GM13977 (cell line): ENCODE measurements at regions not wholly inside any gene's neighbourhood (a gene's known extent, or its start where the extent isn't known, plus 50 kb on each side); places are given as distances from the start of the nearest gene placed in this dataset.
"Not testable (repeated sequence)": the region's sequence is repeated elsewhere in the genome, so short reads cannot be mapped to it uniquely, and the experiment has no call there.

Experiments
- DNase-seq: peaks from one replicate; pipeline ENCODE4 v3.0.0; 2012; ENCODE audit warnings: low spot score
- in situ Hi-C: fragments of 300-500 bp; cut with MboI; formaldehyde crosslinking; loops from one replicate; pipeline ENCODE4 v1.12.0; 2022; ENCODE audit warnings: low sequenced_read_pairs, low pct_unique_long_range_greater_than_20kb, mixed read lengths, inconsistent platforms; ENCODE audit not compliant: unreplicated experiment
- TF ChIP-seq, protein P1 (sequence below): IDR thresholded peaks from 2 replicates; pipeline ENCODE4 v1.5.1; 2012; ENCODE audit warnings: mild to moderate bottlenecking, control low read depth; ENCODE audit not compliant: insufficient read depth; ENCODE audit errors: extremely low read depth, missing control alignments

- DNase-seq, result no peak
- in situ Hi-C loops, result no loop called here
- TF ChIP-seq, protein P1, sequence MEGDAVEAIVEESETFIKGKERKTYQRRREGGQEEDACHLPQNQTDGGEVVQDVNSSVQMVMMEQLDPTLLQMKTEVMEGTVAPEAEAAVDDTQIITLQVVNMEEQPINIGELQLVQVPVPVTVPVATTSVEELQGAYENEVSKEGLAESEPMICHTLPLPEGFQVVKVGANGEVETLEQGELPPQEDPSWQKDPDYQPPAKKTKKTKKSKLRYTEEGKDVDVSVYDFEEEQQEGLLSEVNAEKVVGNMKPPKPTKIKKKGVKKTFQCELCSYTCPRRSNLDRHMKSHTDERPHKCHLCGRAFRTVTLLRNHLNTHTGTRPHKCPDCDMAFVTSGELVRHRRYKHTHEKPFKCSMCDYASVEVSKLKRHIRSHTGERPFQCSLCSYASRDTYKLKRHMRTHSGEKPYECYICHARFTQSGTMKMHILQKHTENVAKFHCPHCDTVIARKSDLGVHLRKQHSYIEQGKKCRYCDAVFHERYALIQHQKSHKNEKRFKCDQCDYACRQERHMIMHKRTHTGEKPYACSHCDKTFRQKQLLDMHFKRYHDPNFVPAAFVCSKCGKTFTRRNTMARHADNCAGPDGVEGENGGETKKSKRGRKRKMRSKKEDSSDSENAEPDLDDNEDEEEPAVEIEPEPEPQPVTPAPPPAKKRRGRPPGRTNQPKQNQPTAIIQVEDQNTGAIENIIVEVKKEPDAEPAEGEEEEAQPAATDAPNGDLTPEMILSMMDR, result no peak
These were observed 349.9 kb downstream of the SOX9 start for GRCh38 chr17:72470734-72471133.

- TF ChIP-seq, protein P1, result no peak
- in situ Hi-C loops, result no loop called here
- no peak for DNase-seq
These were observed 350.5 kb downstream of the SOX9 start for GRCh38 chr17:72471296-72471695.

- TF ChIP-seq, protein P1, result no peak
- no peak for DNase-seq
- in situ Hi-C loops, result no loop called here
These were observed 351.3 kb downstream of the SOX9 start for GRCh38 chr17:72472106-72472505.

DNA sequence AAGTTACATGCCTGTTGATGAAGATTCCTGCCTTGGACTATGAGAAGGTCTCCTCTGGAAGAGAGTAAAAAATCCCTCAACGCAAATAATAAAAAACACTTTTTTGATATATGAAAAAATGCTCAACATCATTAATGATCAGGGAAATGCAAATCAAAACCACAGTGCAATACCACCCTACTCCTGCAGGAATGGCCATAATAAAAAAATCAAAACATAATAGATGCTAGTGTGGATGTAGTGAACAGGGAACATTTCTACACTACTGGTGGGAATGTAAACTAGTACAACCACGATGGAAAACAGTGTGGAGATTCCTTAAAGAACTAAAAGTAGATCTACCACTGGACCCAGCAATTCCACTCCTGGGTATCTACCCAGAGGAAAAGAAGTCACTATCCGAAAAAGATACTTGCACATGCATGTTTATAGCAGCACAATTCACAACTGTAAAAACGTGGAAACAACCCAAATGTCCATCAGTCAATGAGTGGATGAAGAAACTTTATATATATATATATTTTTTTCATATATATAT is 352.1 kb downstream of the SOX9 start:
- in situ Hi-C loops, DNase-seq: not testable (repeated sequence)

- TF ChIP-seq, protein P1, result no peak
- DNase-seq, result no peak
- in situ Hi-C loops, result no loop called here
These were observed 353.4 kb downstream of the SOX9 start for GRCh38 chr17:72474243-72474642.

DNA sequence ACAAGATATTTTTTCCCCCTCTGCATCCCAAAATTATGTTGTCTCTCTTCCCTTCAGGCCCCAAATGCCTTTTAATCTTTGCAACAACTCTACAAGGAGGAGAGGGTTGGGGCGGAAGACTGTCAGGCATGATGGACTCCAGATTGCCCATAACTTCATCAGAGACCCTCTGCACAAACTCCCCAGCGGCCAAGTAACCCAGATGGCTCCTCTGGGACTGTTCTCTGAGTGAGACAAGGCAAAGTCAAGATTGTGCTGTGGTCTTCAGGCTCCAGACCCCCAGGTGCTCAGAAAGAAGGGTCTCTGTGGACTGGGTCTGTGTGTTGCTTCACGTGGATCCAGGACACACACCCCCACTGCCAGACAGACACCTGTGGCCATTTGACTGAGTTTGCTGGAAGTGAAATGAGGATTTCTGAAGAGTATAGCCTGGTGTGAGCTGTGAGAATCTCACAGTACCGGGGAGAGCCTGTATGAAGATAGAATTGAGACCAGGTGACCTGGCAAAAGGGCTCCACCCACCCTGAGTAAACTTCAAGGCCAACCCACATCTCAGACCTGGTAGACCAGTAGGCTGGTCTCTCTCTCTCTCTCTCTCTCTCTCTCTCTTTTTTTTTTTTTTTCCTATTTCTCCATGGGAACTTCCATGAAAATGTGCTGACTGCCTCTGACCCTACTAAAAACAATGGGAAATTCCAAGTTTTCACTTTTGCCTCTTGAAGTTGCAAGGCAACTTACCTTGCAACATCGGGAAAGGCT is 354.1 kb downstream of the SOX9 start:
- TF ChIP-seq, protein P1, result no peak
- DNase-seq, result no peak
- in situ Hi-C loops, result no loop called here

DNA sequence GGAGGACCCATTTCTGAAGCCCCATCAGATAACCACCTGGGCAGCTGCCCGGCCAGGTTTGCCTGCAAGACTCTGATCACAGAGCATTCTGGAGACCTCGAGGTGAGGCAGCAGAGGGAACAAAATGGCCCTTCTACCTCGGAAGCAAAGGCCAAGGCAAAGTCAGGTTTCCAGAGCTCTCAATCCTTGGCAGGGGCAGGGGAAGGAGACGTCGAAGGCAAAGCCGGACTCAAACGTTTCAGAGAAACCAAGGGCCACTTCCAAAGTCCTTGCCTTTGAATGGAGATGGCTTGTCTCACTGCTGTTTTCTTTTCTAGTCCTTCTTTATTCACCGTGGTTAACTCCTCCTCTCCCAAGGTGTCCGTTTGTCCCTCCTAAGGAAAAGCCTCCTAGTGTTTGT is 355.3 kb downstream of the SOX9 start:
- in situ Hi-C loops, result no loop called here
- TF ChIP-seq, protein P1, result no peak
- no peak for DNase-seq
